ENCODE measurements at regions not wholly inside any gene's neighbourhood (a gene's known extent, or its start where the extent isn't known, plus 50 kb on each side); places are given as distances from the start of the nearest gene placed in this dataset.

- Histone ChIP-seq H3K9me3 (no peaks in the 10 kb centered on the region), H3K4me3 (no peak overlapping the region), H3K4me2 (no peak overlapping the region), H3K27ac (no peak overlapping the region), H3K4me1 (no peaks in the 10 kb centered on the region)
- POLR2A ChIA-PET: no interaction called here
- FAIRE-seq (no peak), ATAC-seq (no peak), DNase-seq (ENCODE audit: low read depth in 1 of 2, low spot score in 1 of 2) (no peak)
- WGBS (ENCODE audit: missing lambda C conversion rate): 7% methylated on average over 7 of the region's 8 CpGs
- TF ChIP-seq MAFK (IDR thresholded peaks at IDR 0.05; ENCODE audit: partially characterized antibody) (no peak), RARB (CRISPR knock-in tag; IDR thresholded peaks at IDR 0.05) (no peak), ESRRA (IDR thresholded peaks at IDR 0.05; ENCODE audit: borderline replicate concordance, low read length) (no peak), SMC3 (IDR thresholded peaks at IDR 0.05) (no peak), ATOH8 (CRISPR knock-in tag; IDR thresholded peaks at IDR 0.05; ENCODE audit: low read depth) (no peak), GATA3 (IDR thresholded peaks at IDR 0.05; ENCODE audit: borderline replicate concordance) (no peak), NR3C1 (IDR thresholded peaks at IDR 0.05) (no peak), EHMT2 (IDR thresholded peaks at IDR 0.05; ENCODE audit: low read depth) (no peak), KDM1A (IDR thresholded peaks at IDR 0.05; ENCODE audit: low read depth) (no peak), PBX3 (IDR thresholded peaks at IDR 0.05) (no peak), CHD4 (IDR thresholded peaks at IDR 0.05; ENCODE audit: borderline replicate concordance) (no peak), PHF8 (IDR thresholded peaks at IDR 0.05; ENCODE audit: borderline replicate concordance, low read depth) (no peak), JUN (IDR thresholded peaks at IDR 0.05) (no peak), MYC (IDR thresholded peaks at IDR 0.05; ENCODE audit: borderline replicate concordance, low read length) (no peak), ZNF302 (CRISPR knock-in tag; IDR thresholded peaks at IDR 0.05) (no peak), FOXS1 (CRISPR knock-in tag; IDR thresholded peaks at IDR 0.05) (no peak), ZC3H11A (IDR thresholded peaks at IDR 0.05) (no peak), HOXA7 (CRISPR knock-in tag; IDR thresholded peaks at IDR 0.05) (no peak), ZSCAN20 (CRISPR knock-in tag; IDR thresholded peaks at IDR 0.05) (no peak), HDAC2 (IDR thresholded peaks at IDR 0.05) (no peak)
- CTCF ChIA-PET: no interaction called here
These were observed 102.5 kb upstream of the PDZRN3 start for GRCh38 chr3:73727117-73727821.

- TF ChIP-seq RAD21 (conservative IDR thresholded peaks at IDR 0.05 in 1 of 2, IDR thresholded peaks at IDR 0.05 in 1 of 2) (no peak), JUN (IDR thresholded peaks at IDR 0.05) (no peak), HOXA7 (CRISPR knock-in tag; IDR thresholded peaks at IDR 0.05) (no peak), KDM5A (IDR thresholded peaks at IDR 0.05) (no peak), GATA3 (IDR thresholded peaks at IDR 0.05; ENCODE audit: borderline replicate concordance) (no peak), ZC3H11A (IDR thresholded peaks at IDR 0.05) (no peak), TFCP2L1 (CRISPR knock-in tag; IDR thresholded peaks at IDR 0.05) (no peak), EHF (CRISPR knock-in tag; IDR thresholded peaks at IDR 0.05) (no peak), MAX (IDR thresholded peaks at IDR 0.05) (no peak), REST (IDR thresholded peaks at IDR 0.05) (no peak), MYC (IDR thresholded peaks at IDR 0.05; ENCODE audit: borderline replicate concordance, low read length) (no peak), HOXB13 (CRISPR knock-in tag; IDR thresholded peaks at IDR 0.05; ENCODE audit: low read depth) (no peak), ATOH8 (CRISPR knock-in tag; IDR thresholded peaks at IDR 0.05; ENCODE audit: low read depth) (no peak), POLR2AphosphoS2 (conservative IDR thresholded peaks at IDR 0.05; ENCODE audit: low read length) (no peak), HDAC2 (IDR thresholded peaks at IDR 0.05) (no peak)
- H3K4me3 ChIP-seq: no peak overlapping the region
- no peak overlapping the region for H3K4me2 ChIP-seq
- no peaks in the 10 kb centered on the region for H3K9me3 ChIP-seq
- no peak for DNase-seq (ENCODE audit: low read depth in 1 of 2, low spot score in 1 of 2)
- 4% methylated on average over 3 of the region's 3 CpGs for WGBS (ENCODE audit: missing lambda C conversion rate)
- no peaks in the 10 kb centered on the region for H3K4me1 ChIP-seq
- ATAC-seq: no peak
- ChIA-PET CTCF (no interaction called here), POLR2A (no interaction called here)
- no peak overlapping the region for H3K27ac ChIP-seq
- FAIRE-seq: no peak
These were observed 98.9 kb upstream of the PDZRN3 start for GRCh38 chr3:73723596-73723995.
